PC-3 (cell line): ENCODE measurements at regions not wholly inside any gene's neighbourhood (a gene's known extent, or its start where the extent isn't known, plus 50 kb on each side); places are given as distances from the start of the nearest gene placed in this dataset.

Source experiments
- ATAC-seq: fragments of 200-7000 bp; cut with Tn5 transposase; 2 replicates; pipeline ENCODE4 v1.9.1; 2020; ENCODE audit warnings: mild to moderate bottlenecking, moderate library complexity
- BruUV-seq: library from RNA; stranded (reverse); fragments of 400-500 nt; replicated peaks from 2 replicates; lab custom pipeline; 2021; lab: Mats Ljungman, UMichigan
- CTCF ChIA-PET: fragments of 300-600 bp; sonication (Branson Sonifier 250); formaldehyde crosslinking; loops from one replicate; lab custom pipeline; 2022; ENCODE audit warnings: antibody characterized with exemption; lab: Charles Lee
- POLR2A ChIA-PET: fragments of 300-600 bp; sonication (Branson Sonifier 250); formaldehyde crosslinking; loops from one replicate; lab custom pipeline; 2022; ENCODE audit warnings: antibody characterized with exemption; ENCODE audit not compliant: unreplicated experiment; lab: Charles Lee
- DNase-seq: peaks from one replicate; pipeline ENCODE4 v3.0.0-alpha.2; 2015
- H2AFZ ChIP-seq: fragments of 300-600 bp; sonication (generic); 2 replicates; pipeline ENCODE4 v1.6.0; 2016; ENCODE audit warnings: antibody characterized with exemption, low read length
- H3F3A ChIP-seq: fragments of 300-600 bp; sonication (generic); one replicate; pipeline ENCODE4 v1.6.0; 2017; ENCODE audit warnings: antibody characterized with exemption, low read length, control low read depth, mild to moderate bottlenecking; ENCODE audit not compliant: unreplicated experiment
- H3K27ac ChIP-seq: fragments of 300-600 bp; sonication (generic); 2 replicates; pipeline ENCODE4 v1.5.1; 2016; ENCODE audit warnings: mild to moderate bottlenecking, low read length
- H3K27me3 ChIP-seq: fragments of 300-600 bp; sonication (generic); 2 replicates; pipeline ENCODE4 v1.6.1; 2016; ENCODE audit warnings: low read length, mixed read lengths
- H3K36me3 ChIP-seq: fragments of 300-600 bp; sonication (generic); 2 replicates; pipeline ENCODE4 v1.6.1; 2016; ENCODE audit warnings: low read depth, mixed run types, low read length, mixed read lengths
- H3K4me1 ChIP-seq: fragments of 300-600 bp; sonication (generic); 2 replicates; pipeline ENCODE4 v1.5.1; 2016; ENCODE audit warnings: low read length; ENCODE audit not compliant: insufficient read depth
- H3K4me2 ChIP-seq: fragments of 300-600 bp; sonication (generic); 2 replicates; pipeline ENCODE4 v1.6.0; 2016; ENCODE audit warnings: low read length
- H3K4me3 ChIP-seq: fragments of 300-600 bp; sonication (generic); 2 replicates; pipeline ENCODE4 v1.5.1; 2016; ENCODE audit warnings: mild to moderate bottlenecking, low read length, mixed read lengths
- H3K79me2 ChIP-seq: fragments of 300-600 bp; sonication (generic); 2 replicates; pipeline ENCODE4 v1.6.1; 2017; ENCODE audit warnings: low read length, mixed read lengths
- H3K9ac ChIP-seq: fragments of 300-600 bp; sonication (generic); 2 replicates; pipeline ENCODE4 v1.6.0; 2016; ENCODE audit warnings: mild to moderate bottlenecking, low read length
- H3K9me2 ChIP-seq: fragments of 300-600 bp; sonication (generic); replicated peaks from 2 replicates; pipeline ENCODE4 v1.6.1; 2016; ENCODE audit warnings: mixed run types, low read length, mixed read lengths
- H3K9me3 ChIP-seq: fragments of 300-600 bp; sonication (generic); 2 replicates; pipeline ENCODE4 v1.6.1; 2016; ENCODE audit warnings: low read length, mixed read lengths
- H4K20me1 ChIP-seq: fragments of 300-600 bp; sonication (generic); 2 replicates; pipeline ENCODE4 v1.6.1; 2016; ENCODE audit warnings: low read length, mixed read lengths
- EZH2 ChIP-seq: fragments of 300-600 bp; sonication (generic); IDR thresholded peaks from one replicate; pipeline ENCODE4 v1.6.1; 2017; ENCODE audit warnings: antibody characterized with exemption, mild to moderate bottlenecking, low read length; ENCODE audit not compliant: unreplicated experiment
- EZH2phosphoT487 ChIP-seq: fragments of 300-600 bp; sonication (generic); IDR thresholded peaks from 2 replicates; pipeline ENCODE4 v1.6.1; 2018; ENCODE audit warnings: mild to moderate bottlenecking, antibody characterized with exemption, low read length, borderline replicate concordance
- intact Hi-C: fragments of 100-400 bp; cut with micrococcal nuclease; formaldehyde crosslinking; loops from 2 replicates; pipeline ENCODE4 v1.9.0; 2023
- TF ChIP-seq, protein P1 (sequence below): fragments of 300-600 bp; sonication (generic); conservative IDR thresholded peaks from 2 replicates; pipeline ENCODE4 v1.5.1; 2017; ENCODE audit warnings: antibody characterized with exemption, low read depth, mild to moderate bottlenecking, low read length

DNA sequence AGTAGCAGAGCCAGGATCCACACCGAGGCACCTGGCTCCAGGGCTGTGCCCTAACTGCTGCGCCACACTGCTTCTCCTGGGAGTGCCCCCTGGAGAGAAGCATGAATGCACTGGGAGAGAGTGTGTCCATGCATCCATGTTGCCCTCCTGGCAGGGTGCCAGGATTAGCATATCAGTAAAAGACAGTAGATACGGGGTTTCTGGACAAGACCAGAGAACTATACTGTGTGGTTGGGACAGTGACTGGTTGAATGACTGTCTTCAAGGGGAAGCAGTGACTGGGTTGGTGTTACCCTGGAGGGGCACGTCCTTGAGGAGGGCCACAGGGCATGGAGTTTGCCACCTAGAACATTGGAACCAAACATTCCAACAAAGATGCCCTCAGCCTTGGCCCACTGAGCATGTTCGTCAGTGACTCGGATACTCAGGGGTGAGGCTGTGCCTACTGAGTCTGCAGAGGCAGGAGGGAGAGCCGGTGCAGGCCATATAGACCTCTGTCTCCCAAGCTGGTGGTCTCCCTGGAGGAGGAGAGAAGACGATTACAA lies 288.8 kb downstream of the CDC5L start:
- no peaks in the 10 kb centered on the region for H4K20me1 ChIP-seq
- intact Hi-C loops = loop anchor here (10.0 kb wide), 2 partner anchors 148 to 248 kb away; no protein-coding TSS in a partner anchor
- H3K79me2 ChIP-seq = no peaks in the 10 kb centered on the region
- H2AFZ ChIP-seq = no peak overlapping the region
- H3K4me3 ChIP-seq = peak overlapping the region; percentile 36; the same call in 1 of the 2 replicates
- ChIA-PET CTCF (interaction anchor here (1.4 to 1.8 kb wide), 3 partner anchors 21 to 1246 kb away, joined by 7 read pairs; no protein-coding TSS in a partner anchor), POLR2A (no interaction called here)
- DNase-seq (no peak), ATAC-seq (no peak; the same call in 1 of the 2 replicates)
- peak overlapping the region; percentile 97 for H3K27ac ChIP-seq
- peak overlapping the region; percentile 68 for H3K4me2 ChIP-seq
- TF ChIP-seq EZH2 = no peak
- no peak for TF ChIP-seq EZH2phosphoT487
- TF ChIP-seq, protein P1, sequence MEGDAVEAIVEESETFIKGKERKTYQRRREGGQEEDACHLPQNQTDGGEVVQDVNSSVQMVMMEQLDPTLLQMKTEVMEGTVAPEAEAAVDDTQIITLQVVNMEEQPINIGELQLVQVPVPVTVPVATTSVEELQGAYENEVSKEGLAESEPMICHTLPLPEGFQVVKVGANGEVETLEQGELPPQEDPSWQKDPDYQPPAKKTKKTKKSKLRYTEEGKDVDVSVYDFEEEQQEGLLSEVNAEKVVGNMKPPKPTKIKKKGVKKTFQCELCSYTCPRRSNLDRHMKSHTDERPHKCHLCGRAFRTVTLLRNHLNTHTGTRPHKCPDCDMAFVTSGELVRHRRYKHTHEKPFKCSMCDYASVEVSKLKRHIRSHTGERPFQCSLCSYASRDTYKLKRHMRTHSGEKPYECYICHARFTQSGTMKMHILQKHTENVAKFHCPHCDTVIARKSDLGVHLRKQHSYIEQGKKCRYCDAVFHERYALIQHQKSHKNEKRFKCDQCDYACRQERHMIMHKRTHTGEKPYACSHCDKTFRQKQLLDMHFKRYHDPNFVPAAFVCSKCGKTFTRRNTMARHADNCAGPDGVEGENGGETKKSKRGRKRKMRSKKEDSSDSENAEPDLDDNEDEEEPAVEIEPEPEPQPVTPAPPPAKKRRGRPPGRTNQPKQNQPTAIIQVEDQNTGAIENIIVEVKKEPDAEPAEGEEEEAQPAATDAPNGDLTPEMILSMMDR = no peak
- H3K9me3 ChIP-seq = no peaks in the 10 kb centered on the region
- no peaks in the 10 kb centered on the region for H3K9me2 ChIP-seq
- no peaks in the 10 kb centered on the region for H3K27me3 ChIP-seq
- peaks cover 49% of the 10 kb centered on the region for H3K4me1 ChIP-seq
- peak overlapping the region; percentile 72 for H3K9ac ChIP-seq
- peaks cover 16% of the 10 kb centered on the region for H3F3A ChIP-seq
- no peaks in the 10 kb centered on the region for H3K36me3 ChIP-seq
- no TSS peak for BruUV-seq

DNA sequence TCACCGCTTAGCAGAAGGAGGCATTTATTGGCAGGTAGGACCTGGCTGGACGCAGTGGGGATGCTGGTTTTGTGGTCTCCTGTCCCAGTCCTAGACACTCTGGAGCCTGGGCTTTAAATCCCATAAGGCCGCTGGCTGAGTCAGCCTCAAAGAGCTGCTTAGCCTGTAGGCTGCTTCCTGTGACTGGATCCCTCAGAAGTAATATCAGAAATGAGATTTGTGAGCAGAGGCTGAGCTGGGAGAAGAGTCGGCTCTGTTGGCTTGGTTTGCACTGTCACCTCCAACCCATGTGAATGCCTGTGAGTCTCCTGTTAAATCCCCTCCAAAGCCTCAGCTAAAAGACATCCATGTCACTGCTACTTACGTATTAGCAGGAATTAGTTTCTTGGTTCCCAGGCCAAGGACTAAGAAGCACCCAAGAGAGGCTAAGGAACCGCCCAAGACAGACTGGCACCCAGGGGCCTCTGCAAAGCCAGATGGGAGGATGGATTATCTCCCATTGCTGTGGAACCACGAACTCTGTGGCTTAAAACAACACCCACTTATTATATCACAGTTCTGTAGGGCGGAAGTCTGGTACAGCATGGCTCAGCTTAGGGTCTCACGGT lies 289.4 kb downstream of the CDC5L start:
- no peak for TF ChIP-seq EZH2
- TF ChIP-seq EZH2phosphoT487 = no peak
- TF ChIP-seq, protein P1 = no peak

More for the DNA sequence above, 289.4 kb downstream of the CDC5L start:
- Histone ChIP-seq H3K27me3 (no peaks in the 10 kb centered on the region), H3K36me3 (no peaks in the 10 kb centered on the region), H2AFZ (no peak overlapping the region), H3K4me3 (no peak overlapping the region), H3K79me2 (no peaks in the 10 kb centered on the region), H4K20me1 (no peaks in the 10 kb centered on the region), H3K9ac (peak overlapping the region; percentile 72), H3K27ac (peak overlapping the region; percentile 97), H3K4me2 (peak overlapping the region; percentile 68), H3K4me1 (peaks cover 49% of the 10 kb centered on the region), H3F3A (peaks cover 16% of the 10 kb centered on the region), H3K9me3 (no peaks in the 10 kb centered on the region), H3K9me2 (no peaks in the 10 kb centered on the region)
- DNase-seq (peak; percentile 47), ATAC-seq (no peak)
- no TSS peak for BruUV-seq
- intact Hi-C loops = loop anchor here (10.0 kb wide), 2 partner anchors 148 to 248 kb away; no protein-coding TSS in a partner anchor
- ChIA-PET POLR2A (no interaction called here), CTCF (interaction anchor here (1.6 to 1.8 kb wide), 2 partner anchors 21 to 1245 kb away, joined by 7 read pairs; no protein-coding TSS in a partner anchor)
